ENCODE measurements at regions not wholly inside any gene's neighbourhood (a gene's known extent, or its start where the extent isn't known, plus 50 kb on each side); places are given as distances from the start of the nearest gene placed in this dataset.

DNA sequence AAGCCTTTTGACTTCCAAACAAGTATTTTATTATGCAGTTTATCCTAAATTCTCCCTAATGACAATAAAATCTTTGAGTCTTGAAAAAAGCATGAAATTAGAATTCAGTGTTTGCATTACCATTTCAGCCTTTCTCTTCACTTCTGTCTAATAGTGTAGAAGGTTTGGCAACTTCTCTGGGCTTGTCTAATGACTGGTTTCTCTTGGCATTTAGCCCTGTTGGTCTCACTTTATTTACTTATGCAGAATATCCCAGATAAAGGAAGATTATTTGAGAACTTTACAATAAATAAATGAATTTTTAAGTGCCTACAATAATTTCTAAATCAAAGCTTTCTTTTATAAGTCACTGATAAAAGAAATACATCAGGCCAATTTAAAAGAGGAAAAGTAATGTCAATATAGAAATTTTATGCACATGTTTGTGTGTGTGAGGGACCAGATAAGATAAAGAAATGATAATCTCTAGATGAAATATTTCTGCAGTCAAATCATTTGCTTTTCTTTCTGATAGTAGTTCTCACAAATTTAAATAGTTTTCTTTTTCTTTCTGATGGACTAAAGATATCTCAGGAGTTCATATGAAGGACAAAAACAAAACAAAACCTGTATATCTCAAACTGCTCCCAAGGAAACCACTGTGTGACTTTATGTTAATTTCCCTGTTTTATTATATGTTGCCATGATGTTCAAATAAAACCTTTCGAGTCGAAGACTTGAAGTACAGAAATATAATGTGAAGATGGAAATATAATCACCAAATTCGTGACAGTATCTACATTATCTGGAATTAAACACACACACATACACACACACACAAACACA is 533.1 kb upstream of the CBLB start:
- H3K27ac Mint-ChIP-seq: no peak overlapping the region
- DNase-seq: no peak
- no peak overlapping the region for H3K4me3 Mint-ChIP-seq
- ATAC-seq: no peak
- H3K4me1 Mint-ChIP-seq: peaks cover 3% of the 10 kb centered on the region
- intact Hi-C loops (cut with DNase I, micrococcal nuclease): no loop called here
- H3K9me3 Mint-ChIP-seq (ENCODE audit: low read depth): no peaks in the 10 kb centered on the region
- H3K36me3 Mint-ChIP-seq (ENCODE audit: low read depth): no peaks in the 10 kb centered on the region
- POLR2A ChIA-PET: no interaction called here
- CTCF ChIA-PET: no interaction called here
- H3K27me3 Mint-ChIP-seq: peaks cover 2% of the 10 kb centered on the region

DNA sequence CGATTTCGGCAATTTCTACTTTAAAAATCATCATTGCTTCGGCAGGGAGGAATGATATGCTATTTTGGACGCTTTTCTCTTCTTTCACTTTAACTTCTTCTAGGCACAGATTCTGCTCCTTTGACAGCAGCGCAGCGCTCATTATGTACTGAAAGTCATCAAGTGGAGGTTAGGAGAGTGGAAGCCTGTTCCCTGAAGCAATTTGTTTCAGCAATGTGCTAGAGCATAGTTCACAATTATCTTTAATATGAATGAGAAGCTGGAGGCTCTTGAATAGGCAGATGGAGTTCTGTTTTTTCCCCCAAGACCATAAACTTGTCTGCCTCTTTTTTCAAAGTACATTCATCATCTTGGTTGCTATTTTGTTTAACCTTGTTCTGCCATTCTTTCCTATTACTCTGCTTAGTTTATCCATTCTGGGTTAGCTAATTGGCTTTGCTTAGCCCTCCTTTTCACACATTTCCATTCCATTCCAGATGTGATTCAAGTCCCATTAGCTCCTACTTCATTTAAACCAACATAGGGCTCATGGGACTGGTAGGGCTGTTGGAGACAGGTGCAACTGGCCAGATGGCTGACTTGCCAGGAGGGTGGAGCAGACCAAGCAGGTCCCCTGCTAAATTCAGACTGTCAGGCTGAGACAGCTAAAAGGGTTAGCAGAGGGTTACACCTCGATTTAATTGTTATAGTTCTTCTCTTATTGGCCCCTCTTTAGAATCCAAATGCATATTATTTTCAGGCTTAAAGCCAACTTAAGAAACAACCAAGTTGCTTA is 534.7 kb upstream of the CBLB start:
- H3K36me3 Mint-ChIP-seq (ENCODE audit: low read depth): no peaks in the 10 kb centered on the region
- ChIA-PET POLR2A (no interaction called here), CTCF (no interaction called here)
- H3K27me3 Mint-ChIP-seq: peaks cover 2% of the 10 kb centered on the region
- DNase-seq (no peak), ATAC-seq (no peak)
- intact Hi-C loops (cut with DNase I, micrococcal nuclease): no loop called here
- no peak overlapping the region for H3K27ac Mint-ChIP-seq
- H3K9me3 Mint-ChIP-seq (ENCODE audit: low read depth): no peaks in the 10 kb centered on the region
- H3K4me3 Mint-ChIP-seq: no peak overlapping the region
- H3K4me1 Mint-ChIP-seq: peaks cover 7% of the 10 kb centered on the region

GRCh38 chr3:106413683-106414082 is 544.9 kb upstream of the CBLB start:
- Mint-ChIP-seq H3K9me3 (ENCODE audit: low read depth) (peaks cover 12% of the 10 kb centered on the region), H3K27me3 (peaks cover 2% of the 10 kb centered on the region), H3K27ac (no peak overlapping the region), H3K36me3 (ENCODE audit: low read depth) (peaks cover 10% of the 10 kb centered on the region), H3K4me3 (no peak overlapping the region), H3K4me1 (peaks cover 5% of the 10 kb centered on the region)
- ChIA-PET CTCF (no interaction called here), POLR2A (no interaction called here)
- ATAC-seq: no peak
- no peak for DNase-seq
- intact Hi-C loops (cut with DNase I, micrococcal nuclease): no loop called here

DNA sequence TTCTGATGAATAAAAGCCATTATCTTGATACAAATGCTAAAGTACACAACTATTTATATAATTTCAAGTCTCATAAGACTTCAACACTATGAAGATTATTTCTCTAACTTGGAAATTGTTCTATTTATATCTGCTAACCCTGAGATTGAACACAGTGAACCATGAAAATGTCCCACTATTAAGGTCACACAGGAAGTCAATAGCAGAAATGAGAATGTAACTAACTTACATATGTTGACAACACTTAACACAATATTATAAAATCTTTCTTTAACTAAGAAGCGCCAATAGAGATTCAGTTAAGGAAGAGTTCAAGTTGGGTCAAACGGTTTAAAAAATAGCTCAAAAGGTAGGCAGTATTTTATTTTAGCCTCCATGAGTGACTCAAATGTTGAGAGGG is 551.8 kb upstream of the CBLB start:
- no peak for ATAC-seq
- Mint-ChIP-seq H3K9me3 (ENCODE audit: low read depth) (peaks cover 12% of the 10 kb centered on the region), H3K4me1 (peaks cover 40% of the 10 kb centered on the region), H3K27ac (no peak overlapping the region), H3K36me3 (ENCODE audit: low read depth) (peaks cover 24% of the 10 kb centered on the region), H3K4me3 (no peak overlapping the region), H3K27me3 (no peaks in the 10 kb centered on the region)
- intact Hi-C loops (cut with DNase I, micrococcal nuclease): loop anchor here (5.0 to 10.0 kb wide), 5 partner anchors 306 to 1056 kb away; partner anchors contain the start of genes ALCAM (in 1 of the 2) and CBLB (in 1 of the 2)
- ChIA-PET POLR2A (interaction anchor here (0.6 kb wide), 1 partner anchor 140 kb away, joined by 6 read pairs; no protein-coding TSS in a partner anchor), CTCF (interaction anchor here (0.5 kb wide), 1 partner anchor 83 kb away, joined by 3 read pairs; no protein-coding TSS in a partner anchor)
- DNase-seq: no peak

- no peaks in the 10 kb centered on the region for H3K27me3 Mint-ChIP-seq
Observed at GRCh38 chr3:106421426-106421825, 552.6 kb upstream of the CBLB start.

DNA sequence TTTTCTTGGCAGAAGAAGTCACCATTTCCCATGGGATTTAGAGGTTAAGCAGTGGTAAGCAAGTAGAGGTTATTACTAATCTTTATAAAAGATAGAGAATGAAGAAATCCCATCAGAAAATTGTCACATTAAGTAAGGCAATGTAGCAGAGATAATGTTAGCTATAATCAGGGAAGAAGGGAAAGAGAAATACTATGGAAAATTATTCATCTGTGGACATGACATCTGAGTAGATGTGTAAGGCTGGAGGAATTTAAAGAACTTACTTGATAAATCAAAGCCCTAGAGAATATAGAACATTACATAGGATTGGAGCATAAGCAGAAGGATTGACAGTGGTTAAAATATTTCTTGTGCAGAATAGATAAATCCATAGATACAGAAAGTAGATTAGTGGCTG is 553.1 kb upstream of the CBLB start:
- ChIA-PET CTCF (no interaction called here), POLR2A (no interaction called here)
- ATAC-seq: no peak
- Mint-ChIP-seq H3K27me3 (no peaks in the 10 kb centered on the region), H3K4me3 (no peak overlapping the region), H3K36me3 (ENCODE audit: low read depth) (peaks cover 28% of the 10 kb centered on the region), H3K27ac (peak overlapping the region; percentile 78), H3K4me1 (peaks cover 47% of the 10 kb centered on the region), H3K9me3 (ENCODE audit: low read depth) (peaks cover 12% of the 10 kb centered on the region)
- DNase-seq: no peak
- intact Hi-C loops (cut with DNase I, micrococcal nuclease): loop anchor here (5.0 to 10.0 kb wide), 5 partner anchors 307 to 1057 kb away; partner anchors contain the start of genes ALCAM (in 1 of the 2) and CBLB (in 1 of the 2)

More at GRCh38 chr3:106421426-106421825, 552.6 kb upstream of the CBLB start:
- Mint-ChIP-seq H3K36me3 (ENCODE audit: low read depth) (peaks cover 28% of the 10 kb centered on the region), H3K4me1 (peaks cover 47% of the 10 kb centered on the region), H3K9me3 (ENCODE audit: low read depth) (peaks cover 12% of the 10 kb centered on the region), H3K4me3 (no peak overlapping the region), H3K27ac (peak overlapping the region; percentile 78)
- CTCF ChIA-PET: interaction anchor here (0.5 kb wide), 1 partner anchor 84 kb away, joined by 3 read pairs; no protein-coding TSS in a partner anchor
- intact Hi-C loops (cut with DNase I, micrococcal nuclease): loop anchor here (5.0 to 10.0 kb wide), 5 partner anchors 307 to 1057 kb away; partner anchors contain the start of genes ALCAM (in 1 of the 2) and CBLB (in 1 of the 2)
- ATAC-seq: no peak
- POLR2A ChIA-PET: no interaction called here
- no peak for DNase-seq

- Mint-ChIP-seq H3K36me3 (ENCODE audit: low read depth) (peaks cover 28% of the 10 kb centered on the region), H3K4me3 (peak overlapping the region; percentile 47), H3K9me3 (ENCODE audit: low read depth) (peaks cover 12% of the 10 kb centered on the region), H3K4me1 (peaks cover 60% of the 10 kb centered on the region), H3K27ac (peak overlapping the region; percentile 93), H3K27me3 (no peaks in the 10 kb centered on the region)
- peak; percentile 59 for DNase-seq
- ChIA-PET CTCF (interaction anchor here (0.6 to 1.1 kb wide), 3 partner anchors 18 to 188 kb away, joined by 3 to 4 read pairs (median 3); no protein-coding TSS in a partner anchor), POLR2A (interaction anchor here (0.6 to 1.1 kb wide), 6 partner anchors 86 to 591 kb away, joined by 3 to 6 read pairs (median 4); no protein-coding TSS in a partner anchor)
- intact Hi-C loops (cut with DNase I, micrococcal nuclease): loop anchor here (1.0 to 10.0 kb wide), 15 partner anchors 51 to 1059 kb away; partner anchors contain the start of genes CBLB (in 2 of the 2) and ALCAM (in 1 of the 2)
- peak; percentile 70 for ATAC-seq
Observed at GRCh38 chr3:106423321-106424225, 554.8 kb upstream of the CBLB start.

GRCh38 chr3:106425026-106425425 is 556.2 kb upstream of the CBLB start:
- H3K27me3 Mint-ChIP-seq: no peaks in the 10 kb centered on the region
- intact Hi-C loops (cut with DNase I, micrococcal nuclease): loop anchor here (2.0 to 10.0 kb wide), 10 partner anchors 104 to 1060 kb away; partner anchors contain the start of genes ALCAM (in 1 of the 2) and CBLB (in 1 of the 2)
- peak overlapping the region; percentile 91 for H3K27ac Mint-ChIP-seq
- ChIA-PET CTCF (interaction anchor here (1.0 kb wide), 1 partner anchor 736 kb away, joined by 4 read pairs; no protein-coding TSS in a partner anchor), POLR2A (no interaction called here)
- ATAC-seq (no peak), DNase-seq (no peak)
- H3K4me1 Mint-ChIP-seq: peaks cover 70% of the 10 kb centered on the region
- H3K4me3 Mint-ChIP-seq: no peak overlapping the region
- peaks cover 12% of the 10 kb centered on the region for H3K9me3 Mint-ChIP-seq (ENCODE audit: low read depth)
- H3K36me3 Mint-ChIP-seq (ENCODE audit: low read depth): peaks cover 34% of the 10 kb centered on the region

DNA sequence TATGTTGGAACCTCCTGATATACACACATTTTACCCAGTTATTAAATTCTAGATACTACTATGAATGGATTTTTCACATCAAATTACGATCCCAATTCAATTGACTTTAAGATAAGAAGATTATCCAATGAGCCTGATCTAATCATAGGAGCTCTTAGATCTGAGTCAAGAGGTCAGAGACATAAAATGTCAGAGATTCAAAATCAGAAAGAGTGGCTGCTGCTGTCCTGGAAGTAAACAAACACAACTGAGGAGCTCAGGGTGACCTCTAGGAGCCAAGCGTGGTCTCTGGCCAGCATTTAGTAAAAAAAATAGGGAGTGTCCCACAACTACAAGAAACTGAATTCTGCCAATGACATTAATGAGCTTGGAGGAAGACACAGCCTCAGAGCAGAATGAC is 557.1 kb upstream of the CBLB start:
- Mint-ChIP-seq H3K27me3 (no peaks in the 10 kb centered on the region), H3K4me1 (peaks cover 68% of the 10 kb centered on the region), H3K4me3 (no peak overlapping the region), H3K36me3 (ENCODE audit: low read depth) (peaks cover 33% of the 10 kb centered on the region), H3K9me3 (ENCODE audit: low read depth) (peaks cover 10% of the 10 kb centered on the region), H3K27ac (peak overlapping the region; percentile 91)
- no peak for DNase-seq
- ATAC-seq: no peak
- ChIA-PET CTCF (no interaction called here), POLR2A (no interaction called here)
- intact Hi-C loops (cut with DNase I, micrococcal nuclease): loop anchor here (2.0 to 10.0 kb wide), 10 partner anchors 103 to 1061 kb away; partner anchors contain the start of genes ALCAM (in 1 of the 2) and CBLB (in 1 of the 2)

DNA sequence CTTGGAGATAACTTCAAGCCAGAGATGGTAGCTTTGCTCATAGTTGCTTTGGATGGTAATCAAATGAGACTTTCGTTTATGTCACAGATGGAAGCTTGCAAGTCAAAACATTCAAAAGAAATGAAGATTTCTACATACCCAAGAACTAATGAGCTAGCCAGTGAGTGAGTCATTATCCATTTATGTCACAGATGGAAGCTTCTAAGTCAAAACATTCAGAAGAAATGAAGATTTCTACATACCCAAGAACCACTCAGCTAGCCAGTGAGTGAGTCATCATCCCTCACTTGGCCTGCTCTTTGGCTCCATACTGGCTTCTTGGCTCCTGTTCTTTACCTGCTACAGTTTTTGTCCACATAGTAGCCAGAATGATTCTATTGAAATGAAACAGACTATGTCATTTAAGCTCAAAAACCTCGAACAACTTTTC is 559.8 kb upstream of the CBLB start:
- peak; percentile 73 for DNase-seq
- intact Hi-C loops (cut with DNase I, micrococcal nuclease): loop anchor here (1.0 to 10.0 kb wide), 17 partner anchors 46 to 1064 kb away; partner anchors contain the start of gene ALCAM (in 2 of the 2)
- Mint-ChIP-seq H3K9me3 (ENCODE audit: low read depth) (no peaks in the 10 kb centered on the region), H3K36me3 (ENCODE audit: low read depth) (peaks cover 20% of the 10 kb centered on the region), H3K27me3 (no peaks in the 10 kb centered on the region), H3K4me1 (peaks cover 49% of the 10 kb centered on the region), H3K4me3 (no peak overlapping the region), H3K27ac (peak overlapping the region; percentile 98)
- ATAC-seq: peak; percentile 82
- POLR2A ChIA-PET: interaction anchor here (0.6 to 1.1 kb wide), 9 partner anchors 29 to 1661 kb away, joined by 3 to 5 read pairs (median 4); no protein-coding TSS in a partner anchor
- CTCF ChIA-PET: interaction anchor here (0.7 to 2.4 kb wide), 7 partner anchors 11 to 253 kb away, joined by 3 to 9 read pairs (median 3); no protein-coding TSS in a partner anchor
